ENCODE measurements at regions not wholly inside any gene's neighbourhood (a gene's known extent, or its start where the extent isn't known, plus 50 kb on each side); places are given as distances from the start of the nearest gene placed in this dataset.

DNA sequence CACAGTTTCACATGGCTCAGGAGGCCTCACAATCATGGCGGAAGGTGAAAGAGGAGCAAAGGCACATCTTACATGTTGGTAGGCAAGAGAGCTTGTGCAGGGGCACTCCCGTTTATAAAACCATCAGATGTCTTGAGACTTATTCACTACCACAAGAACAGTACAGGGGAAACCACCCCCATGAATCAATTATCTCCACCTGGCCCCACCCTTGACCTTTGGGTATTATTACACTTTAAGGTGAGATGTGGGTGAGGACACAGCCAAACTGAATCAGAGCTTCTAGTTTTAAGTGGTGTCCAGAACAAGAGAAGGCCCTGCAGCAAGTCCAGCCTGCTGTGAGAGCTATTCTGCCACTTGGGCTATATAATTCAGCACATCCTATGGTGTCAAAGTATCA lies 493.7 kb downstream of the ETS1 start:
- FAIRE-seq, result no peak
- Histone ChIP-seq H3K27ac (no peak overlapping the region), H3K9me3 (no peaks in the 10 kb centered on the region), H3K4me2 (no peak overlapping the region), H3K4me1 (no peaks in the 10 kb centered on the region), H3K4me3 (no peak overlapping the region)
- TF ChIP-seq POLR2AphosphoS2 (conservative IDR thresholded peaks at IDR 0.05; ENCODE audit: low read length) (no peak), NPAS2 (CRISPR knock-in tag; IDR thresholded peaks at IDR 0.05; ENCODE audit: borderline replicate concordance) (no peak), CEBPB (IDR thresholded peaks at IDR 0.05) (no peak), SMC3 (IDR thresholded peaks at IDR 0.05) (no peak), NR3C1 (IDR thresholded peaks at IDR 0.05) (no peak), EP300 (IDR thresholded peaks at IDR 0.05) (no peak), HEYL (CRISPR knock-in tag; IDR thresholded peaks at IDR 0.05) (no peak), HOXB5 (CRISPR knock-in tag; IDR thresholded peaks at IDR 0.05) (no peak), HMGXB4 (CRISPR knock-in tag; IDR thresholded peaks at IDR 0.05; ENCODE audit: borderline replicate concordance) (no peak), FOSL2 (IDR thresholded peaks at IDR 0.05) (no peak), FOSL2 (CRISPR knock-in tag; IDR thresholded peaks at IDR 0.05) (no peak), BHLHE40 (IDR thresholded peaks at IDR 0.05; ENCODE audit: low read depth, low read length) (no peak), PHF8 (IDR thresholded peaks at IDR 0.05; ENCODE audit: borderline replicate concordance, low read depth) (no peak), ESRRA (IDR thresholded peaks at IDR 0.05; ENCODE audit: borderline replicate concordance, low read length) (no peak), KDM5A (IDR thresholded peaks at IDR 0.05) (no peak), ZFP36 (IDR thresholded peaks at IDR 0.05; ENCODE audit: borderline replicate concordance, partially characterized antibody) (no peak), JUNB (IDR thresholded peaks at IDR 0.05) (no peak), GATA3 (IDR thresholded peaks at IDR 0.05; ENCODE audit: borderline replicate concordance) (no peak), CBX8 (IDR thresholded peaks at IDR 0.05) (no peak), ZSCAN20 (CRISPR knock-in tag; IDR thresholded peaks at IDR 0.05) (no peak)
- TF ChIP-seq, protein P1, sequence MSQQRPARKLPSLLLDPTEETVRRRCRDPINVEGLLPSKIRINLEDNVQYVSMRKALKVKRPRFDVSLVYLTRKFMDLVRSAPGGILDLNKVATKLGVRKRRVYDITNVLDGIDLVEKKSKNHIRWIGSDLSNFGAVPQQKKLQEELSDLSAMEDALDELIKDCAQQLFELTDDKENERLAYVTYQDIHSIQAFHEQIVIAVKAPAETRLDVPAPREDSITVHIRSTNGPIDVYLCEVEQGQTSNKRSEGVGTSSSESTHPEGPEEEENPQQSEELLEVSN (IDR thresholded peaks at IDR 0.05; ENCODE audit: borderline replicate concordance, low read depth), result no peak
- CTCF ChIA-PET, result no interaction called here
- WGBS (ENCODE audit: missing lambda C conversion rate), result 25% methylated on average over 2 of the region's 2 CpGs
- no peak for DNase-seq (ENCODE audit: low read depth in 1 of 2, low spot score in 1 of 2)
- POLR2A ChIA-PET, result no interaction called here
- ATAC-seq, result no peak

- WGBS (ENCODE audit: missing lambda C conversion rate), result 0% methylated on average over 1 of the region's 1 CpG
- FAIRE-seq, result no peak
Measured at GRCh38 chr11:128089962-128090361, 497.4 kb downstream of the ETS1 start.

More at GRCh38 chr11:128089962-128090361, 497.4 kb downstream of the ETS1 start:
- Histone ChIP-seq H3K4me1 (no peaks in the 10 kb centered on the region), H3K9me3 (no peaks in the 10 kb centered on the region), H3K27ac (no peak overlapping the region), H3K4me3 (no peak overlapping the region), H3K4me2 (no peak overlapping the region)
- TF ChIP-seq, protein P2, sequence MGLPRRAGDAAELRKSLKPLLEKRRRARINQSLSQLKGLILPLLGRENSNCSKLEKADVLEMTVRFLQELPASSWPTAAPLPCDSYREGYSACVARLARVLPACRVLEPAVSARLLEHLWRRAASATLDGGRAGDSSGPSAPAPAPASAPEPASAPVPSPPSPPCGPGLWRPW (IDR thresholded peaks at IDR 0.05), result no peak
- no peak for TF ChIP-seq FOSB (CRISPR knock-in tag; IDR thresholded peaks at IDR 0.05)
- no peak for TF ChIP-seq TFCP2L1 (CRISPR knock-in tag; IDR thresholded peaks at IDR 0.05)
- no peak for TF ChIP-seq USF2 (IDR thresholded peaks at IDR 0.05)
- no peak for TF ChIP-seq JUNB (IDR thresholded peaks at IDR 0.05)
- no peak for TF ChIP-seq ZNF302 (CRISPR knock-in tag; IDR thresholded peaks at IDR 0.05)
- TF ChIP-seq EHMT2 (IDR thresholded peaks at IDR 0.05; ENCODE audit: low read depth), result no peak
- TF ChIP-seq HMGXB4 (CRISPR knock-in tag; IDR thresholded peaks at IDR 0.05; ENCODE audit: borderline replicate concordance), result no peak
- TF ChIP-seq MAX (IDR thresholded peaks at IDR 0.05), result no peak
- TF ChIP-seq NPAS2 (CRISPR knock-in tag; IDR thresholded peaks at IDR 0.05; ENCODE audit: borderline replicate concordance), result no peak
- no peak for TF ChIP-seq CBX8 (IDR thresholded peaks at IDR 0.05)
- TF ChIP-seq, protein P1 (IDR thresholded peaks at IDR 0.05; ENCODE audit: borderline replicate concordance, low read depth), result no peak
- TF ChIP-seq REST (IDR thresholded peaks at IDR 0.05), result no peak
- ATAC-seq, result no peak
- POLR2A ChIA-PET, result no interaction called here
- DNase-seq (ENCODE audit: low read depth in 1 of 2, low spot score in 1 of 2), result no peak
- CTCF ChIA-PET, result no interaction called here
